Endothelial cell of umbilical vein (primary cell): ENCODE measurements at regions not wholly inside any gene's neighbourhood (a gene's known extent, or its start where the extent isn't known, plus 50 kb on each side); places are given as distances from the start of the nearest gene placed in this dataset.

ENCODE experiments used
- BruUV-seq: library from RNA; stranded (reverse); fragments of 400-500 nt; replicated peaks from 2 replicates; lab custom pipeline; 2021; lab: Mats Ljungman, UMichigan
- CTCF ChIA-PET: fragments of 300-600, 350-600 bp; sonication (Branson Sonifier 250); formaldehyde crosslinking; loops from one replicate; lab custom pipeline; 2021; ENCODE audit warnings: antibody characterized with exemption, inconsistent platforms; lab: Charles Lee
- POLR2A ChIA-PET: fragments of 300-600, 350-600 bp; sonication (Branson Sonifier 250); formaldehyde crosslinking; loops from one replicate; lab custom pipeline; 2021; ENCODE audit warnings: antibody characterized with exemption, inconsistent platforms; lab: Charles Lee
- DNase-seq: peaks from one replicate; pipeline ENCODE4 v3.0.0-alpha.2; 2011; ENCODE audit warnings: low read depth, low spot score
- FAIRE-seq: peaks from 2 replicates; lab custom pipeline; 2011; peaks lifted over from hg19 to GRCh38; lab: Jason Lieb, UNC
- H2AFZ ChIP-seq: 2 replicates; pipeline ENCODE4 v1.6.0; 2012; ENCODE audit warnings: low read depth, low read length, control low read depth, inconsistent platforms
- H3K27ac ChIP-seq: 2 replicates; pipeline ENCODE4 v1.5.1; 2011; ENCODE audit warnings: low read depth, mild to moderate bottlenecking, control low read depth, low read length, moderate library complexity; ENCODE audit not compliant: insufficient read depth
- H3K27me3 ChIP-seq, 2 experiments: 2 replicates each; pipeline versions ENCODE4 v1.6.0 to v1.6.1; 2011; ENCODE audit warnings: low read length in 2 of 2, mixed read lengths in 1 of 2; ENCODE audit not compliant: control insufficient read depth in 2 of 2, insufficient read depth in 2 of 2
- H3K36me3 ChIP-seq, 2 experiments: 2 replicates in 1 of 2; 3 replicates in 1 of 2; pipeline ENCODE4 v1.5.1; 2011; ENCODE audit warnings: low read length in 2 of 2, mild to moderate bottlenecking in 1 of 2, moderate library complexity in 1 of 2; ENCODE audit not compliant: control insufficient read depth in 2 of 2, insufficient read depth in 2 of 2; ENCODE audit errors: extremely low read depth in 1 of 2
- H3K4me1 ChIP-seq: 3 replicates; pipeline ENCODE4 v1.5.1; 2011; ENCODE audit warnings: mild to moderate bottlenecking, low read length; ENCODE audit not compliant: control insufficient read depth, insufficient read depth; ENCODE audit errors: extremely low read depth
- H3K4me2 ChIP-seq: 2 replicates; pipeline ENCODE4 v1.6.1; 2011; ENCODE audit warnings: low read length, control low read depth, mixed read lengths; ENCODE audit not compliant: insufficient read depth
- H3K4me3 ChIP-seq, 3 experiments: fragments of 200-600 bp in 1 of 3; sonication (generic), shearing (Covaris generic) in 1 of 3; replicated peaks in 1 of 3; 2 replicates each; pipeline ENCODE4 v1.5.1; 2011 to 2016; ENCODE audit warnings: control low read depth in 3 of 3, low read length in 3 of 3, mild to moderate bottlenecking in 2 of 3, inconsistent platforms in 1 of 3, low read depth in 1 of 3, moderate library complexity in 1 of 3; ENCODE audit not compliant: insufficient read depth in 1 of 3
- H3K79me2 ChIP-seq: 2 replicates; pipeline ENCODE4 v1.6.0; 2012; ENCODE audit warnings: low read length, inconsistent platforms; ENCODE audit not compliant: control insufficient read depth, insufficient read depth
- H3K9ac ChIP-seq: replicated peaks from 2 replicates; pipeline ENCODE3; 2011; ENCODE audit warnings: low read length, control low read depth; ENCODE audit not compliant: insufficient read depth; ENCODE audit errors: extremely low read depth
- H3K9me1 ChIP-seq: replicated peaks from 3 replicates; pipeline ENCODE4 v1.6.0; 2011; ENCODE audit warnings: mild to moderate bottlenecking, low read length; ENCODE audit not compliant: control insufficient read depth, insufficient read depth; ENCODE audit errors: extremely low read depth
- H3K9me3 ChIP-seq: replicated peaks from 2 replicates; pipeline ENCODE4 v1.5.1; 2012; ENCODE audit warnings: low read length, inconsistent platforms; ENCODE audit not compliant: control insufficient read depth, insufficient read depth
- H4K20me1 ChIP-seq: replicated peaks from 2 replicates; pipeline ENCODE3; 2011; ENCODE audit warnings: mild to moderate bottlenecking, low read length; ENCODE audit not compliant: control insufficient read depth, insufficient read depth; ENCODE audit errors: extremely low read depth
- CTCF ChIP-seq, 2 donors: IDR thresholded peaks; 1 replicate in 1 of 2; 2 replicates in 1 of 2; pipeline ENCODE4 v1.5.1; 2011; ENCODE audit warnings: low read length in 2 of 2, mild to moderate bottlenecking in 2 of 2, moderate library complexity in 2 of 2, control low read depth in 1 of 2, inconsistent platforms in 1 of 2, low read depth in 1 of 2; ENCODE audit not compliant: insufficient read depth in 1 of 2; ENCODE audit errors: extremely low read depth in 1 of 2
- EZH2 ChIP-seq: IDR thresholded peaks from 2 replicates; pipeline ENCODE4 v1.6.1; 2012; ENCODE audit warnings: borderline replicate concordance, low read depth, mild to moderate bottlenecking, moderate library complexity, low read length, inconsistent platforms; ENCODE audit not compliant: severe bottlenecking
- FOS ChIP-seq: IDR thresholded peaks from 2 replicates; pipeline ENCODE4 v1.6.1; 2011; ENCODE audit warnings: mild to moderate bottlenecking, low read length, moderate library complexity, borderline replicate concordance; ENCODE audit not compliant: insufficient read depth
- GATA2 ChIP-seq: IDR thresholded peaks from 2 replicates; pipeline ENCODE4 v1.7.0; 2011; ENCODE audit warnings: low read depth, mild to moderate bottlenecking, moderate library complexity, mixed read lengths, low read length; ENCODE audit not compliant: insufficient read length, insufficient read depth
- JUN ChIP-seq: IDR thresholded peaks from 2 replicates; pipeline ENCODE4 v1.6.1; 2011; ENCODE audit warnings: borderline replicate concordance, low read depth; ENCODE audit not compliant: insufficient read length, insufficient read depth
- MAX ChIP-seq: IDR thresholded peaks from 2 replicates; pipeline ENCODE4 v1.6.1; 2011; ENCODE audit not compliant: insufficient read depth, insufficient read length
- MYC ChIP-seq: IDR thresholded peaks from one replicate; pipeline ENCODE4 v1.6.1; 2011; ENCODE audit warnings: mild to moderate bottlenecking, low read depth, low read length
- POLR2A ChIP-seq: IDR thresholded peaks from 2 replicates; pipeline ENCODE4 v1.6.1; 2012; ENCODE audit warnings: low read depth, mild to moderate bottlenecking, control low read depth, low read length
- POLR2AphosphoS5 ChIP-seq: IDR thresholded peaks from 2 replicates; pipeline ENCODE4 v1.6.1; 2012; ENCODE audit warnings: low read depth, mild to moderate bottlenecking, control low read depth, low read length, moderate library complexity; ENCODE audit not compliant: insufficient read depth
- dilution Hi-C: fragments of 300-500 bp; cut with MboI; formaldehyde crosslinking; loops from one replicate; pipeline ENCODE4 v1.15.0; 2019; ENCODE audit warnings: low sequenced_read_pairs; ENCODE audit not compliant: extremely low pct_ligation_motif_present
- intact Hi-C: fragments of 100-400 bp; cut with micrococcal nuclease; formaldehyde crosslinking; loops from one replicate; pipeline ENCODE4 v1.10.0; 2022

DNA sequence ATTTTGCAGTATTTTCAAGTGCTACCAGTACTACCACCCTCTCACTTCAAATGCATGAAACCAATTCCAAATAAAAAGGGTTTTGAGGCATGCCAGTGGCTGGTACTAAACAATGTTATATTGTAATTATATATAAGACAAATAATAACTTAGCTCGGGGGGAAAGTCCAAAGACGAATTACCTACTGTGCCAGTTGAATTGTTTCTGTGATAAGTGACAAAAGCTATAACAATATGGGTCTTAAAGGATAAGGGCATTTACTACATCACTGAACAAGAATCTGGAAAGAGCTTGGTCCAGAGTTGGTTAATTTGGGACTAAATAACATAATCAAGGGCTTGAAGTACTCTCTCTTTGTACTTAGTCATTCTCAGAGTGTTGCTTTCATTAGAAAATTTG, 404.7 kb upstream of the CHAC2 start:
- Histone ChIP-seq H3K27ac (no peak overlapping the region), H3K9me1 (no peaks in the 10 kb centered on the region), H3K4me3 (no peak overlapping the region), H3K4me1 (no peaks in the 10 kb centered on the region), H2AFZ (no peak overlapping the region), H4K20me1 (no peaks in the 10 kb centered on the region), H3K36me3 (no peaks in the 10 kb centered on the region), H3K9ac (no peak overlapping the region), H3K79me2 (no peaks in the 10 kb centered on the region), H3K9me3 (no peaks in the 10 kb centered on the region), H3K27me3 (no peaks in the 10 kb centered on the region), H3K4me2 (no peak overlapping the region)
- dilution Hi-C loops (no loop called here), intact Hi-C loops (no loop called here)
- BruUV-seq: no TSS peak
- POLR2A ChIA-PET: no interaction called here
- DNase-seq (no peak), FAIRE-seq (no peak)
- CTCF ChIA-PET: no interaction called here
- TF ChIP-seq GATA2: no peak
- no peak for TF ChIP-seq POLR2AphosphoS5
- no peak for TF ChIP-seq POLR2A
- TF ChIP-seq EZH2: no peak
- no peak for TF ChIP-seq CTCF (IDR thresholded peaks at IDR 0.05; ENCODE audit: extremely low read depth in 1 of 2, insufficient read depth in 1 of 2, low read depth in 1 of 2, low read length in 2 of 2)
- no peak for TF ChIP-seq FOS
- no peak for TF ChIP-seq MYC
- no peak for TF ChIP-seq MAX
- no peak for TF ChIP-seq JUN
